Liver (tissue), 8 donors: ENCODE measurements at regions not wholly inside any gene's neighbourhood (a gene's known extent, or its start where the extent isn't known, plus 50 kb on each side); places are given as distances from the start of the nearest gene placed in this dataset.

Experiments used
- DNase-seq: peaks from one replicate; pipeline ENCODE4 v3.0.0-alpha.2; 2017; ENCODE audit warnings: low spot score
- H3K27ac ChIP-seq, 2 donors: one replicate each; pipeline ENCODE4 v1.7.0; 2013; ENCODE audit warnings: inconsistent platforms in 2 of 2, low read length in 2 of 2, control low read depth in 1 of 2, low read depth in 1 of 2, mild to moderate bottlenecking in 1 of 2
- H3K27me3 ChIP-seq, 4 donors: one replicate each; pipeline versions ENCODE4 v1.6.1 to v1.7.0; 2013; ENCODE audit warnings: low read length in 3 of 4, inconsistent platforms in 1 of 4, mild to moderate bottlenecking in 1 of 4, moderate library complexity in 1 of 4; ENCODE audit not compliant: control insufficient read depth in 4 of 4, insufficient read depth in 4 of 4
- H3K36me3 ChIP-seq, 4 donors: one replicate each; pipeline versions ENCODE4 v1.6.1 to v1.7.0; 2013; ENCODE audit warnings: low read length in 3 of 4, mild to moderate bottlenecking in 3 of 4, low read depth in 1 of 4, moderate library complexity in 1 of 4; ENCODE audit not compliant: control insufficient read depth in 4 of 4, insufficient read depth in 3 of 4
- H3K4me1 ChIP-seq, 4 donors: one replicate each; pipeline versions ENCODE4 v1.6.1 to v1.7.0; 2013; ENCODE audit warnings: low read length in 3 of 4, mild to moderate bottlenecking in 3 of 4, moderate library complexity in 1 of 4; ENCODE audit not compliant: control insufficient read depth in 4 of 4, insufficient read depth in 4 of 4
- H3K4me3 ChIP-seq, 3 donors: one replicate each; pipeline versions ENCODE4 v1.6.1 to v1.7.0; 2013; ENCODE audit warnings: low read length in 3 of 3, control low read depth in 1 of 3, low read depth in 1 of 3, mild to moderate bottlenecking in 1 of 3
- H3K9ac ChIP-seq, 2 donors: one replicate each; pipeline ENCODE4 v1.7.0; 2013; ENCODE audit warnings: low read length in 2 of 2, mild to moderate bottlenecking in 2 of 2, moderate library complexity in 2 of 2, control low read depth in 1 of 2, low read depth in 1 of 2
- H3K9me3 ChIP-seq, 4 donors: one replicate each; pipeline versions ENCODE4 v1.6.1 to v1.7.0; 2013; ENCODE audit warnings: low read length in 3 of 4; ENCODE audit not compliant: control insufficient read depth in 4 of 4
- EGR1 ChIP-seq, 2 donors: IDR thresholded peaks; 2 replicates each; pipeline ENCODE4 v1.6.1; 2016 to 2018; ENCODE audit warnings: antibody characterized with exemption in 2 of 2, low read depth in 2 of 2
- FOXA1 ChIP-seq: IDR thresholded peaks from 2 replicates; pipeline ENCODE4 v1.6.1; 2016; ENCODE audit warnings: antibody characterized with exemption
- FOXA2 ChIP-seq: IDR thresholded peaks from 2 replicates; pipeline ENCODE4 v1.6.1; 2016; ENCODE audit warnings: antibody characterized with exemption
- GABPA ChIP-seq, 2 donors: IDR thresholded peaks in 1 of 2; conservative IDR thresholded peaks in 1 of 2; 2 replicates each; pipeline ENCODE4 v1.6.1; 2016; ENCODE audit warnings: antibody characterized with exemption in 2 of 2, mild to moderate bottlenecking in 1 of 2, moderate library complexity in 1 of 2
- HNF4A ChIP-seq, 2 donors: conservative IDR thresholded peaks; 2 replicates each; pipeline ENCODE4 v1.6.1; 2016; ENCODE audit warnings: antibody characterized with exemption in 2 of 2, mild to moderate bottlenecking in 2 of 2
- HNF4G ChIP-seq: IDR thresholded peaks from 2 replicates; pipeline ENCODE4 v1.6.1; 2016; ENCODE audit warnings: antibody characterized with exemption
- JUND ChIP-seq, 2 donors: IDR thresholded peaks; 2 replicates each; pipeline ENCODE4 v1.6.1; 2016; ENCODE audit warnings: antibody characterized with exemption in 2 of 2
- MAX ChIP-seq: IDR thresholded peaks from 2 replicates; pipeline ENCODE4 v1.6.1; 2016; ENCODE audit warnings: antibody characterized with exemption
- NR2F2 ChIP-seq: IDR thresholded peaks from 2 replicates; pipeline ENCODE4 v1.6.1; 2016; ENCODE audit warnings: antibody characterized with exemption
- RAD21 ChIP-seq, 2 donors: IDR thresholded peaks; 2 replicates each; pipeline ENCODE4 v1.6.1; 2016; ENCODE audit warnings: antibody characterized with exemption in 2 of 2, mild to moderate bottlenecking in 2 of 2
- RXRA ChIP-seq, 2 donors: IDR thresholded peaks; 2 replicates each; pipeline ENCODE4 v1.6.1; 2017 to 2018; ENCODE audit warnings: antibody characterized with exemption in 2 of 2, mild to moderate bottlenecking in 1 of 2
- SP1 ChIP-seq: IDR thresholded peaks from 2 replicates; pipeline ENCODE4 v1.6.1; 2018; ENCODE audit warnings: antibody characterized with exemption, mild to moderate bottlenecking
- TAF1 ChIP-seq: conservative IDR thresholded peaks from 2 replicates; pipeline ENCODE4 v1.6.1; 2016; ENCODE audit warnings: antibody characterized with exemption, mild to moderate bottlenecking
- YY1 ChIP-seq: IDR thresholded peaks from 2 replicates; pipeline ENCODE4 v1.6.1; 2016; ENCODE audit warnings: antibody characterized with exemption, mild to moderate bottlenecking
- WGBS: extraction: QIAGEN DNeasy Blood & Tissue Kit; methylation state at CpG from one replicate; pipeline ENCODE4 v1.1.7; 2013; 5-methylcytosine and 5-hydroxymethylcytosine counted together
- TF ChIP-seq, protein P1 (sequence below): IDR thresholded peaks from 2 replicates; pipeline ENCODE4 v1.6.1; 2016; ENCODE audit warnings: antibody characterized with exemption
- TF ChIP-seq, protein P2 (sequence below): IDR thresholded peaks from 2 replicates; pipeline ENCODE4 v1.6.1; 2016; ENCODE audit warnings: antibody characterized with exemption, mild to moderate bottlenecking
- TF ChIP-seq, protein P3 (sequence below): fragments of 150-350 bp; IDR thresholded peaks from 2 replicates; pipeline ENCODE4 v1.5.1; 2017; ENCODE audit warnings: improper control_type of control experiment, low read depth, low read length; ENCODE audit not compliant: missing input control
- TF ChIP-seq, protein P4 (sequence below): IDR thresholded peaks from 2 replicates; pipeline ENCODE4 v1.6.1; 2016; ENCODE audit warnings: antibody characterized with exemption
- donor health status: healthy.
- donor health status: healthy.
- donor health status: healthy.
- donor health status: healthy.
- donor health status: healthy.

- no peaks in the 10 kb centered on the region for H3K36me3 ChIP-seq
- TF ChIP-seq, protein P1, sequence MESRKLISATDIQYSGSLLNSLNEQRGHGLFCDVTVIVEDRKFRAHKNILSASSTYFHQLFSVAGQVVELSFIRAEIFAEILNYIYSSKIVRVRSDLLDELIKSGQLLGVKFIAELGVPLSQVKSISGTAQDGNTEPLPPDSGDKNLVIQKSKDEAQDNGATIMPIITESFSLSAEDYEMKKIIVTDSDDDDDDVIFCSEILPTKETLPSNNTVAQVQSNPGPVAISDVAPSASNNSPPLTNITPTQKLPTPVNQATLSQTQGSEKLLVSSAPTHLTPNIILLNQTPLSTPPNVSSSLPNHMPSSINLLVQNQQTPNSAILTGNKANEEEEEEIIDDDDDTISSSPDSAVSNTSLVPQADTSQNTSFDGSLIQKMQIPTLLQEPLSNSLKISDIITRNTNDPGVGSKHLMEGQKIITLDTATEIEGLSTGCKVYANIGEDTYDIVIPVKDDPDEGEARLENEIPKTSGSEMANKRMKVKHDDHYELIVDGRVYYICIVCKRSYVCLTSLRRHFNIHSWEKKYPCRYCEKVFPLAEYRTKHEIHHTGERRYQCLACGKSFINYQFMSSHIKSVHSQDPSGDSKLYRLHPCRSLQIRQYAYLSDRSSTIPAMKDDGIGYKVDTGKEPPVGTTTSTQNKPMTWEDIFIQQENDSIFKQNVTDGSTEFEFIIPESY: no peak
- TF ChIP-seq, protein P2, sequence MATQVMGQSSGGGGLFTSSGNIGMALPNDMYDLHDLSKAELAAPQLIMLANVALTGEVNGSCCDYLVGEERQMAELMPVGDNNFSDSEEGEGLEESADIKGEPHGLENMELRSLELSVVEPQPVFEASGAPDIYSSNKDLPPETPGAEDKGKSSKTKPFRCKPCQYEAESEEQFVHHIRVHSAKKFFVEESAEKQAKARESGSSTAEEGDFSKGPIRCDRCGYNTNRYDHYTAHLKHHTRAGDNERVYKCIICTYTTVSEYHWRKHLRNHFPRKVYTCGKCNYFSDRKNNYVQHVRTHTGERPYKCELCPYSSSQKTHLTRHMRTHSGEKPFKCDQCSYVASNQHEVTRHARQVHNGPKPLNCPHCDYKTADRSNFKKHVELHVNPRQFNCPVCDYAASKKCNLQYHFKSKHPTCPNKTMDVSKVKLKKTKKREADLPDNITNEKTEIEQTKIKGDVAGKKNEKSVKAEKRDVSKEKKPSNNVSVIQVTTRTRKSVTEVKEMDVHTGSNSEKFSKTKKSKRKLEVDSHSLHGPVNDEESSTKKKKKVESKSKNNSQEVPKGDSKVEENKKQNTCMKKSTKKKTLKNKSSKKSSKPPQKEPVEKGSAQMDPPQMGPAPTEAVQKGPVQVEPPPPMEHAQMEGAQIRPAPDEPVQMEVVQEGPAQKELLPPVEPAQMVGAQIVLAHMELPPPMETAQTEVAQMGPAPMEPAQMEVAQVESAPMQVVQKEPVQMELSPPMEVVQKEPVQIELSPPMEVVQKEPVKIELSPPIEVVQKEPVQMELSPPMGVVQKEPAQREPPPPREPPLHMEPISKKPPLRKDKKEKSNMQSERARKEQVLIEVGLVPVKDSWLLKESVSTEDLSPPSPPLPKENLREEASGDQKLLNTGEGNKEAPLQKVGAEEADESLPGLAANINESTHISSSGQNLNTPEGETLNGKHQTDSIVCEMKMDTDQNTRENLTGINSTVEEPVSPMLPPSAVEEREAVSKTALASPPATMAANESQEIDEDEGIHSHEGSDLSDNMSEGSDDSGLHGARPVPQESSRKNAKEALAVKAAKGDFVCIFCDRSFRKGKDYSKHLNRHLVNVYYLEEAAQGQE: no peak
- no peaks in the 10 kb centered on the region for H3K4me1 ChIP-seq
- H3K4me3 ChIP-seq: no peak overlapping the region
- H3K9ac ChIP-seq: no peak overlapping the region
- DNase-seq: no peak
- H3K9me3 ChIP-seq: no peaks in the 10 kb centered on the region
- WGBS: 94% methylated on average over 10 of the region's 10 CpGs
- H3K27me3 ChIP-seq: no peaks in the 10 kb centered on the region
- no peak overlapping the region for H3K27ac ChIP-seq
Observed at GRCh38 chr17:83196366-83196765, 117.0 kb downstream of the METRNL start.

GRCh38 chr17:83196973-83197880 lies 117.8 kb downstream of the METRNL start:
- H3K9me3 ChIP-seq: no peaks in the 10 kb centered on the region
- no peak for DNase-seq
- no peak overlapping the region for H3K27ac ChIP-seq
- WGBS: 90% methylated on average over 24 of the region's 24 CpGs
- no peaks in the 10 kb centered on the region for H3K27me3 ChIP-seq
- H3K9ac ChIP-seq: no peak overlapping the region
- no peaks in the 10 kb centered on the region for H3K4me1 ChIP-seq
- H3K36me3 ChIP-seq: no peaks in the 10 kb centered on the region
- H3K4me3 ChIP-seq: no peak overlapping the region
- no peak for TF ChIP-seq GABPA (IDR thresholded peaks at IDR 0.05 in 1 of 2, conservative IDR thresholded peaks at IDR 0.05 in 1 of 2)
- TF ChIP-seq HNF4G: no peak
- no peak for TF ChIP-seq NR2F2
- no peak for TF ChIP-seq TAF1
- TF ChIP-seq YY1: no peak
- TF ChIP-seq EGR1 (IDR thresholded peaks at IDR 0.05; ENCODE audit: low read depth in 2 of 2): no peak
- no peak for TF ChIP-seq RXRA (IDR thresholded peaks at IDR 0.05)
- TF ChIP-seq, protein P1: no peak
- no peak for TF ChIP-seq FOXA2
- TF ChIP-seq HNF4A (conservative IDR thresholded peaks at IDR 0.05): no peak
- TF ChIP-seq, protein P2: no peak
- no peak for TF ChIP-seq JUND (IDR thresholded peaks at IDR 0.05)
- TF ChIP-seq, protein P3, sequence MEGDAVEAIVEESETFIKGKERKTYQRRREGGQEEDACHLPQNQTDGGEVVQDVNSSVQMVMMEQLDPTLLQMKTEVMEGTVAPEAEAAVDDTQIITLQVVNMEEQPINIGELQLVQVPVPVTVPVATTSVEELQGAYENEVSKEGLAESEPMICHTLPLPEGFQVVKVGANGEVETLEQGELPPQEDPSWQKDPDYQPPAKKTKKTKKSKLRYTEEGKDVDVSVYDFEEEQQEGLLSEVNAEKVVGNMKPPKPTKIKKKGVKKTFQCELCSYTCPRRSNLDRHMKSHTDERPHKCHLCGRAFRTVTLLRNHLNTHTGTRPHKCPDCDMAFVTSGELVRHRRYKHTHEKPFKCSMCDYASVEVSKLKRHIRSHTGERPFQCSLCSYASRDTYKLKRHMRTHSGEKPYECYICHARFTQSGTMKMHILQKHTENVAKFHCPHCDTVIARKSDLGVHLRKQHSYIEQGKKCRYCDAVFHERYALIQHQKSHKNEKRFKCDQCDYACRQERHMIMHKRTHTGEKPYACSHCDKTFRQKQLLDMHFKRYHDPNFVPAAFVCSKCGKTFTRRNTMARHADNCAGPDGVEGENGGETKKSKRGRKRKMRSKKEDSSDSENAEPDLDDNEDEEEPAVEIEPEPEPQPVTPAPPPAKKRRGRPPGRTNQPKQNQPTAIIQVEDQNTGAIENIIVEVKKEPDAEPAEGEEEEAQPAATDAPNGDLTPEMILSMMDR: no peak
- no peak for TF ChIP-seq MAX
- TF ChIP-seq, protein P4, sequence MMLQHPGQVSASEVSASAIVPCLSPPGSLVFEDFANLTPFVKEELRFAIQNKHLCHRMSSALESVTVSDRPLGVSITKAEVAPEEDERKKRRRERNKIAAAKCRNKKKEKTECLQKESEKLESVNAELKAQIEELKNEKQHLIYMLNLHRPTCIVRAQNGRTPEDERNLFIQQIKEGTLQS: no peak
- TF ChIP-seq RAD21 (IDR thresholded peaks at IDR 0.05): no peak
- no peak for TF ChIP-seq FOXA1
- no peak for TF ChIP-seq SP1
